ENCODE measurements at regions not wholly inside any gene's neighbourhood (a gene's known extent, or its start where the extent isn't known, plus 50 kb on each side); places are given as distances from the start of the nearest gene placed in this dataset.
A peak's percentile ranks its signal among the peaks of the same experiment; 100 is the strongest.

DNA sequence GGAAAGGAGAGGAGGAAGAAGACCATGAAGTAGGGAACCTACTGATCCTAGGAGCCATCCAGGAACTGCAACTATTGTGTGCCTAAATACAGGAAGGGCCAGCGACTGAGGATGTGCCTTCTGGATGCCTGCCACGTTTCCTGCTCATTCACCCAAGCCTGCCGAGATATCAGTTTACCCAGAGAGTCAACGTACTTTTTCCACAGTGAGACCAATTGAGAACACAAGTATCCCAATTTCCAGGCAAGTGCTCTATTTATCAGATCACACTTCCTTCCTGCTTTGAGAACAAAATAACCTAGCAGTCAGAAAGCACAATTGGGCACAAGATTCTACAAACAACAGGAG, 122.4 kb downstream of the AKAP11 start:
- Mint-ChIP-seq H3K36me3 (no peaks in the 10 kb centered on the region), H3K9me3 (no peaks in the 10 kb centered on the region), H3K27ac (peak overlapping the region; percentile 88 to 90), H3K27me3 (ENCODE audit: low read depth in 2 of 2) (peaks cover 0 to 3% of the 10 kb centered on the region in 2 donors), H3K4me1 (peaks cover 57 to 64% of the 10 kb centered on the region in 2 donors), H3K4me3 (peak overlapping the region; percentile 77)
- Histone ChIP-seq H3K9me3 (ENCODE audit: control insufficient read depth, insufficient read depth, low read length) (no peaks in the 10 kb centered on the region), H3K4me3 (ENCODE audit: low read length) (no peak overlapping the region), H3K27me3 (ENCODE audit: control insufficient read depth, insufficient read depth, low read length) (no peaks in the 10 kb centered on the region), H3K27ac (ENCODE audit: low read length) (no peak overlapping the region), H3K4me1 (ENCODE audit: control insufficient read depth, insufficient read depth, low read length) (peaks cover 53% of the 10 kb centered on the region), H3K36me3 (ENCODE audit: control insufficient read depth, insufficient read depth, low read length) (no peaks in the 10 kb centered on the region)
- intact Hi-C loops (cut with micrococcal nuclease): loop anchor here (5.0 kb wide), 1 partner anchor 183 kb away; no protein-coding TSS in a partner anchor
- 83% methylated on average over 4 of the region's 4 CpGs for WGBS (ENCODE audit: insufficient coverage)
- no peak for ATAC-seq
- peak in 1 of 2 donors; percentile 14 for DNase-seq
- TF ChIP-seq, protein P1, sequence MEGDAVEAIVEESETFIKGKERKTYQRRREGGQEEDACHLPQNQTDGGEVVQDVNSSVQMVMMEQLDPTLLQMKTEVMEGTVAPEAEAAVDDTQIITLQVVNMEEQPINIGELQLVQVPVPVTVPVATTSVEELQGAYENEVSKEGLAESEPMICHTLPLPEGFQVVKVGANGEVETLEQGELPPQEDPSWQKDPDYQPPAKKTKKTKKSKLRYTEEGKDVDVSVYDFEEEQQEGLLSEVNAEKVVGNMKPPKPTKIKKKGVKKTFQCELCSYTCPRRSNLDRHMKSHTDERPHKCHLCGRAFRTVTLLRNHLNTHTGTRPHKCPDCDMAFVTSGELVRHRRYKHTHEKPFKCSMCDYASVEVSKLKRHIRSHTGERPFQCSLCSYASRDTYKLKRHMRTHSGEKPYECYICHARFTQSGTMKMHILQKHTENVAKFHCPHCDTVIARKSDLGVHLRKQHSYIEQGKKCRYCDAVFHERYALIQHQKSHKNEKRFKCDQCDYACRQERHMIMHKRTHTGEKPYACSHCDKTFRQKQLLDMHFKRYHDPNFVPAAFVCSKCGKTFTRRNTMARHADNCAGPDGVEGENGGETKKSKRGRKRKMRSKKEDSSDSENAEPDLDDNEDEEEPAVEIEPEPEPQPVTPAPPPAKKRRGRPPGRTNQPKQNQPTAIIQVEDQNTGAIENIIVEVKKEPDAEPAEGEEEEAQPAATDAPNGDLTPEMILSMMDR (IDR thresholded peaks at IDR 0.05): no peak

DNA sequence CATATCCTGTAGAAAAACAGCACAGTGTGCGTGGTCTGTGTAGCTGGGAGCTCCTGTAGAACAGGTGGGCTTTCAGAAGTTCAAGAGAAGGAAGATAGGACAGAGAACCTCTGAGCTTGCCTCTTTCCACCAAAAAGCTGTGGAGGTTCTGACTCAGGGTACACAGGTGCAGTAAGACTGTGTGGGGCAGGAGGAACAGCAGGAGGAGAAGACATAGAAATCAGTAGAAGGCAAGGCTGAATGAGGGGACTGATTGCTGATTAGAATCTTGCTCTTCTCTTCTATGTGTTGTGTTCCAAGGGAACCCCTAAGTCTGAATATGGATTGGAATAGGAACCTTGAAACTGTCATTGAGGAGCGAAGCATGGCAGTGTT, 122.7 kb downstream of the AKAP11 start:
- H3K27me3 ChIP-seq (ENCODE audit: control insufficient read depth, insufficient read depth, low read length): no peaks in the 10 kb centered on the region
- no peak for ATAC-seq
- 67% methylated on average over 2 of the region's 2 CpGs for WGBS (ENCODE audit: insufficient coverage)
- peaks cover 53% of the 10 kb centered on the region for H3K4me1 ChIP-seq (ENCODE audit: control insufficient read depth, insufficient read depth, low read length)
- no peaks in the 10 kb centered on the region for H3K36me3 Mint-ChIP-seq
- no peak overlapping the region for H3K27ac ChIP-seq (ENCODE audit: low read length)
- intact Hi-C loops (cut with micrococcal nuclease): loop anchor here (5.0 kb wide), 1 partner anchor 183 kb away; no protein-coding TSS in a partner anchor
- H3K9me3 ChIP-seq (ENCODE audit: control insufficient read depth, insufficient read depth, low read length): no peaks in the 10 kb centered on the region
- H3K27me3 Mint-ChIP-seq (ENCODE audit: low read depth in 2 of 2): peaks cover 0 to 3% of the 10 kb centered on the region in 2 donors
- no peaks in the 10 kb centered on the region for H3K36me3 ChIP-seq (ENCODE audit: control insufficient read depth, insufficient read depth, low read length)
- TF ChIP-seq, protein P1 (IDR thresholded peaks at IDR 0.05): no peak
- no peak overlapping the region for H3K4me3 ChIP-seq (ENCODE audit: low read length)
- peak in 1 of 2 donors; percentile 39 for DNase-seq
- peak overlapping the region; percentile 77 for H3K4me3 Mint-ChIP-seq
- H3K27ac Mint-ChIP-seq: peak overlapping the region; percentile 88 to 90
- peaks cover 57 to 64% of the 10 kb centered on the region in 2 donors for H3K4me1 Mint-ChIP-seq
- H3K9me3 Mint-ChIP-seq: no peaks in the 10 kb centered on the region

DNA sequence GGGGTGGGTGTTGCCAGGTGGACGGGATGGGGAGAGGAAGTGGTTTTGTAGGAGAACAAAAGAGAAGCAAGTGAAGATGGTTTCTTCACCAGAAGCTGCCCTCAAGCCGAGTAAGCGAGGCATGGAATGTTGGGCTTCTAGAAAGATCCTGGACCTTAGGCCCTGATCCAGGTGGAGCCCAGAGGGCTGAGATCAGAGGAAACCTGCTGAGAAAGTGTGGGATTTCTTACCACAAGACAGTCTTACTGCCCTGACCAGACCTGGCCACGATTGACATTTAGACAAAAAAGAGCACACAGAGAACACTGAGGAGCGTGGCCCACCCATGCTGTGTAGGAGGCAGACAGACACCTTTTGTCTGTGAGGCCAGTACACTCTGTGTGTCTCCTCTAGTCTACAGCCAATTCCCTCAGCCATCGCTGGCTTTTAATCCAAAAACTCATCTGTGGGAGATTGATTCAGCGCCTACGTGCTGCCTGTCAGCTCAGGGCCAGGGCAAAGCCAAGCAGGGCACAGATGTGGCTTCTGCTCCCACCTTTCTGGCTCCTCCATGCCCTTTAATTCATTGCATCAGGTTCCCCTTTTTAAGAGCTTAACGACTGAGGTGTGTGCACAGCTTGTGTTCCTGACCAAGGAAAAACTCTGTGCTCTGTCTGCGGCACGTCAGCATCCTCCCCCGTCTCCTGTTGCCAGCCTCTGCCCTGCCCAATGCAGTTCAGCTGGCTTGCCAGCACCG, 123.3 kb downstream of the AKAP11 start:
- Mint-ChIP-seq H3K4me3 (peak overlapping the region; percentile 77), H3K4me1 (peaks cover 57 to 64% of the 10 kb centered on the region in 2 donors), H3K27ac (peak overlapping the region; percentile 88 to 90), H3K9me3 (no peaks in the 10 kb centered on the region), H3K36me3 (no peaks in the 10 kb centered on the region), H3K27me3 (ENCODE audit: low read depth in 2 of 2) (peaks cover 0 to 3% of the 10 kb centered on the region in 2 donors)
- Histone ChIP-seq H3K4me1 (ENCODE audit: control insufficient read depth, insufficient read depth, low read length) (peaks cover 53% of the 10 kb centered on the region), H3K27me3 (ENCODE audit: control insufficient read depth, insufficient read depth, low read length) (no peaks in the 10 kb centered on the region), H3K9me3 (ENCODE audit: control insufficient read depth, insufficient read depth, low read length) (no peaks in the 10 kb centered on the region), H3K27ac (ENCODE audit: low read length) (no peak overlapping the region), H3K36me3 (ENCODE audit: control insufficient read depth, insufficient read depth, low read length) (no peaks in the 10 kb centered on the region), H3K4me3 (ENCODE audit: low read length) (no peak overlapping the region)
- DNase-seq (peak in 1 of 2 donors; percentile 20), ATAC-seq (no peak)
- TF ChIP-seq, protein P1 (IDR thresholded peaks at IDR 0.05): no peak
- intact Hi-C loops (cut with micrococcal nuclease): no loop called here
- 63% methylated on average over 13 of the region's 13 CpGs for WGBS (ENCODE audit: insufficient coverage)
